SKM-1 (cell line): ENCODE measurements at regions not wholly inside any gene's neighbourhood (a gene's known extent, or its start where the extent isn't known, plus 50 kb on each side); places are given as distances from the start of the nearest gene placed in this dataset.

ENCODE experiments used
- DNase-seq: peaks from one replicate; lab custom pipeline; 2025; ENCODE audit not compliant: unreplicated experiment; lab: John Stamatoyannopoulos, UW

DNA sequence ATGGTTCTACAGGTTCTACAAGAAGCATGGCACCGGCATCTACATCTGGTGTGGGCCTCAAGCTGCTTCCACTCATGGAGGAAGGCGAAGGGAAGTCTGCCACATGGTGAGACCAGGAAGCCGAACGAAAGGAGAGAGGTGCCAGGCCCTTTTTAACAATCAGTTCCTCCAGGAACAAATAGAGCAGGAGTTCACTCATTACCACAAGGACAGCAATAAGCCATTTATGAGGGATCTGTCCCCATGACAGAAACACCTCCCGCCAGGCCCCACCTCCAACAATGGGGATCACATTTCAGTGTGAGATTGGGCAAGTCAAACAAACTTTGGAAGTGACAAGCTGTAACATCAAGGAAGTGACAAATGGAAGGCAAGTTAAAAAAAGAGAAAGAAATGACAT lies 95.5 kb upstream of the PTPN3 start:
- DNase-seq = no peak

DNA sequence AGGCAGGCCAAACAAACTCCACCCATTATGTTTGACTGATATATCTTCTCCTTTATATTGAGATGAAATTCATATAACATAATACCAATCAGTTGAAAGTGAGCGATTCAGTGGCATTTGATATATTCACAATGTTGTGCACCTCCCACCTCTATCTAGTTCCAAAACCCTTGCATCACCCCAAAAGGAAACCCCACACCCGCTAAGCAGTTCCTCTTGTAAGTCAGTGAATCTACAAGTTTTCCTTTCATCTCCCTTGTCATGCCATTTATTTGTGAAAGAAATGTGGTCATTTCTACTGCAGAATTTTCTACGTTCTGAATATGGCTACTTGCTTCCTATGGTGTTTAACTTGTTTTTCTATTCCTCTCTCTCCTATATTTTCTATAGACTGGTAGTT lies 99.4 kb upstream of the PTPN3 start:
- no peak for DNase-seq

DNA sequence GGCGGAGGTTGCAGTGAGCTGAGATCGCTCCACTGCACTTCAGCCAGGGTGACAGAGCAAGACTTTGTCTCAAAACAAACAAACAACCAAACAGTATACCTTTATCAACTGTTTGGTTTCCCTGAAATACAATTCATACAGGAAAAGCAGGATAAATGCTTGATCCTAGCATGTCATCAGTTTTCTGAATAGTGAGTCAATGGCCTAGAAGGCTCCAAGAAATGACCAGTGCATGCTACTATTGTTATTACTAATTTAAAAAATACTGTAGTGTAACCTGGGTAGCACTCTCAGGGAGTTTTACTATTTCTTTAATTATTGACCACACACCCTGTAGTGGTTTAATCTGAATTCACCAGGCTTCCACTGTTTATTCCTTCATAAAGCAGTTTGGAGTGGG lies 101.0 kb upstream of the PTPN3 start:
- DNase-seq = no peak

DNA sequence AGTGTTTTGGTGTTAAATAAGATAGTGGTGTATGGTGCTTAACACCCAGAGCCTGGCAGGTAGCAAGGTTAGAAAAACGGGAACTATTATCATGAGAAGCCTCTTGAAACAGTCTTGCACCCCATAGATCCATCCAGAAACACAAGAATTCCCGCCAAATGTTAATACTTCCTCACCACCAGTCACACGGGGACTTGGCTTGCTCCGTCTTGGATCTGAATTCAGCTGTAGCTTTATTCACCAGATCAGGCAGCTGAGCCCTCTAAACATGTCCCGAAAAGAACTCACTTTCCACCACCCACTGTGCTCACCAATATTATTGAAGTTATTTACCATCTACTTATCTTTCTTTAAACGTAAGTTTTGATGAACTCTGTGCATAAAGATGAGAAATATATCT lies 101.6 kb upstream of the PTPN3 start:
- DNase-seq = no peak

DNA sequence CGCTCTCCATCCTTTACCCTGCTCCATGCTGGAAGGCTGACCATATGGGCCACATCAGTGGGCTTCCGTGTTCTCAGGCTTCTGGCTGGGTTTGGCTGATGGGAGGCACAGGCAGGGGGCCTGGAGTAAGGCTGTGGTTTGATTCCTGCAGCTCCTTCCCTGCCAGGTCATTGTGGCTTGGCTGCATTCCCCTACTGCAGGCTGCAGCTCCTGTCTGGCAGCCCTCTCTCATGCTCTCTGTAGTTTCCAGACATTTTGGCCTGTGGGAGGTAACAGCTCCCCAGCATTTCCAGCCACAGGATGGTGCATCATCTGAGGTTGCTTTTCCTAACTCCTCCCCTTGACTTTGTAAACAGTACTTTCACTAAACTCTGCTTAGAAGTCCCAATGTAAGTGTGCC lies 102.0 kb upstream of the PTPN3 start:
- DNase-seq = no peak

DNA sequence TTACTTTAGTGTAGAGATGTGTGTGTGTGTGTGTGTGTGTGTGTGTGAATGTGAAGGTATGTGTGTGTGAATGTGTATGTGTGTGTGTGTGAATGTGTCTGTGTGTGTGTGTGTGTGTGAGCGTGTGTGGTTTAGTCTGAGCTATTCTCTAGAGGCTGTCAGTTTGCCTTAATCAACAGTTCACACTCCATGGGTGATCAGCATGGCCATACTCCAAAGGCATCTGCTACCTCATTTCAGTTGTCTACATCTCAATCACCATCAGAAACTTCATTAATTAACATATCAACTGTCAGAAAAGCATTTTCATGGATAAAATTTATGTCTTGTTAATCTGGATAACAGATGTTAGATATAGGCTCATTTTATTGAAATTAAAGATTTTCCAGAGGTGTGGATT lies 103.1 kb upstream of the PTPN3 start:
- no peak for DNase-seq

DNA sequence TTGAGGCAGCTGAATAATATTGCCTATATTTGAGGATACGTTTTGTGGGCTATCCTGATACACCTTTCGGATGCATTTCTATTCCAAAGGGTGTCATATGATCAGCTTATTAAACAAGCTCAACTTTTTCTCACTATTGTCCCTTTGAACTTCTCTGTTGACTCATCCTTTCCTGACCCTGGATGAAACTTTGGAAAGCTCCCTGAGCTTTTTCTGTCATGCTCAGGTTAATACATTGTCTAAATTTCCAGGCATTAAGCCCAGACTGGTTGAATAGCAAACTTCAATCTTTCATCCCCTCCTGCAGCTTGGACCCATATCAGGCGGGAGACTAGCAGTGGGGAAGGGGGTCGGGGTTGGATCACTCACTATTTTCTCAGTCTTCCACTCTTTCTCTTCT lies 104.9 kb upstream of the PTPN3 start:
- DNase-seq = no peak

DNA sequence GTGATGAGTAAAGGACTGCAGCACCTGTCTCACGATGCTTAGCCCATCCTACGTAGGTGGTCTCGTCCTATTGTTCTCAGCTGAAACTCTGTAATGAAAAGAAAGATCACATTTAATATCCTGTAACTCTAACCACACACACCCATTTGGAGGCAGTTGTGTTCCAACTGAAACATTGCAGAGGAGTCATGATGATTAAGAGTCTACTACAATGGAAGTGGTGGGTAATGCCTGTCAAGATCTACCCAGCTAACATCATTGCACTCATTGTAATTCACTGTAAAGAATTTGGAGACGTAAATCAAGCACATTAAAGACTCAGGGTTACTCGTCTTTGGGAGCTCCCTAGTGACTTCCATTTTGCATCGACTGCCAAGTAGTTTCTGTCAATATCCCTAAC lies 106.0 kb upstream of the PTPN3 start:
- no peak for DNase-seq

DNA sequence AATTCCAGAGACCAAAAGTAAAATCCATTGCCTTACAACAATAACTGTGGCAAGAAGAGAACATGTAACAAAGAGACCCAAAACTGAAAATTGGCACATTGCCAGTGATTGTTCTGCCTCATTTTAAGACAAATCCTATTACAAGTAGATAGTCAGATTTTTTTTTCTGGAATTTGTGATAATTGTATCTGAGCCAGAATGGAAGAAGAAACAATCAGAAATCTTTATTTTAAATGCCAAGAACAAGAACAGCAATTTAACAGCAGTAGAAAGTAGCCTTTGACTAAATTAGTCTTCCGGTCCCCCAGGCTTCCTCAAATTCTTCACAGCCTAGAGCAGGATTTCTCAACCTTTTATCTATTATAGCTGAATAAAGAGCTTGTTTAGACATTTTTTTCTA lies 106.7 kb upstream of the PTPN3 start:
- DNase-seq = no peak

DNA sequence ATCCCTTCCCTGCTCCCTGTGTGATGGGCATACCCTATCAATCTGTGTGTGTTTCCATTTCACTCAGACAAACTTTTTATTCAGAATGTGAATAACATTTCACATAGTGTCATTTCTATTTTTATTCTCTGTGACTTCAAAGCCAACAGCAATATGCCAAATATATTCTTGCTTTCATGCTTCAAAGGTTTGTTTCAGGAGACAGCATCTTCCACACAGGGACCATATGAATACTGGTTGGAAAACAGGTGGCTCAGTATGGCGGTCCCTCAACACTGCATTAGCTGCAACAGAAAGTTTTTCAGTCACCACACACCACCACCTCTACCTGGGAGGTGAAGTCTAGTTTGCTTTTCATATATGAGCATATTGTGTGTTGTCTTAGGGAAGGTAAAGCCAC lies 111.0 kb upstream of the PTPN3 start:
- no peak for DNase-seq

DNA sequence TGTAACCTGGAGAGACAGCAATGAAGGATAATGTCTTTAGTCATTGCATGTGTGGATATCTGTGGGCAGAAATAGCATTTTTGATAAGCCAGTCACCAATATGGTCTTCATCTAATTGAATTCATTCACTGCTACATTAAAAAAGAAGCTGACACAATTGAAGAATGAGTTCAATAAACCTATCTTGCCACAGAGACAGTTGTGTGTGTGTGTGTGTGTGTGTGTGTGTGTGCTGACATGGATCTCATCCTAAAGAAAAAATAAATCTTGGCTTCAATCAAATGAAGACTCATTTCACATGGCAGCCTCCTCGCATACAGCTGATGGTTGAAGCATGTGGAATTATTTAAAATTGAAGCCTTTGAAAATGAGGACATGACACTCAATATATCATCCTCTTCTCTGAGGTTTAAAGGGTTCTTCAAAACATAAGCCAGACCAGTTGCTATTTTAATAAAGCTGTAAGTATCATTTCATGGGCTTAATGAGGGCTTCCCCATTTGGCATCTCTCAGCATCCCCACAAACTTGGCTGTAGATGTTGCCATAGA lies 118.5 kb upstream of the PTPN3 start:
- DNase-seq = no peak

DNA sequence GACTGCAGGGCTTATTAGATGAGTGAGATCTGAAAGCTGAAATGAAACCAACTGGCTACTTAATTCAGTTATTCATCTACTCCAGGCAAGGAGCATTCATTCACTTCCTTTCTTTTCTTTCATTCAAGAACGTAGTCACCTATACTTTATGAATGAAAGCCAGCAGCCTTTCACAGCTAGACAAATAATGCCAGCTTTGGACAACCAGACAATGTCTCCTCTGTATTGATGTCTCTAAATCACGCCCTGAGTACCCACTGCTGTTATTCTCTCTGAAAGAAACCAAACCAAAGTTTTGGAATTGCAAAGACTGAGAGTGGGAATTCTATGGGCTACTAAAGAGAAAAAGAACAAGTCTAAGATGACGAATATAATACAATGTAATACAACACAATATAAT lies 121.2 kb upstream of the PTPN3 start:
- no peak for DNase-seq

DNA sequence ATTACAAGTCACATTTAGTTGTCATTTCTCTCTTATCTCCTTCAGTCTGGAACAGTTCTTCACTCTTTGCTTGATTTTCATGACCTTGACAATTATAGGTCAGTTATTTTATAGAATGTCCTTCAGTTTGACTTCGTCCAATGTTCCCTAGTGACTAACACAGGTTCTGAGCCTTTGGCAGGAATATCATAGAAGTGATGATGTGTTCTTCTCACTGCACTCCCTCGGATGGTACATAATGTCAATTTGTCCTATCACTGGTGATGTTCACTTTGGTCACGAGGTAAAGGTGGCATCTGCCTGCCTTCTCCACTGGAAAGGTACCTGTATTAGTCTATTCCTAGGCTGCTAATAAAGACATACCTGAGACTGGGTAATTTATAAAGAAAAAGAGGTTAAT lies 126.0 kb upstream of the PTPN3 start:
- no peak for DNase-seq

DNA sequence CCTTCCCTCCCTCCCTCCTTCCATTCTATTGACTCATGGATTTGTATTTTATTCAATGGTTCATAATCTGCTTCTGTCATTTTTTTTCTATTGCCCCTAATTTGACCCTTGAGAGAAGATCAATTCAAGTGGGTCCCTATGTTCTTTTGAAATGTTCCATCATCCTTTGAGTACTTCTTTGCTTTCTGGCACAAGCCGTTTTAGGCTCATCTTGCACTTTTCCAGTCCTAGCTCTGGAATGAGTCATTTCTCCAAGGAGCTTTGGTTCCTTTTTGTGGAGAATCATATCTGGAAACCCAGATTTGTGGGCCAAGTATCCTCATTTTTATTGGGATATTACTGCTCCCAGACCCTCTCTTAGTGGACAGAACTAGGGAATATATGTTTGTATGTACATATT lies 126.8 kb upstream of the PTPN3 start:
- DNase-seq = no peak

DNA sequence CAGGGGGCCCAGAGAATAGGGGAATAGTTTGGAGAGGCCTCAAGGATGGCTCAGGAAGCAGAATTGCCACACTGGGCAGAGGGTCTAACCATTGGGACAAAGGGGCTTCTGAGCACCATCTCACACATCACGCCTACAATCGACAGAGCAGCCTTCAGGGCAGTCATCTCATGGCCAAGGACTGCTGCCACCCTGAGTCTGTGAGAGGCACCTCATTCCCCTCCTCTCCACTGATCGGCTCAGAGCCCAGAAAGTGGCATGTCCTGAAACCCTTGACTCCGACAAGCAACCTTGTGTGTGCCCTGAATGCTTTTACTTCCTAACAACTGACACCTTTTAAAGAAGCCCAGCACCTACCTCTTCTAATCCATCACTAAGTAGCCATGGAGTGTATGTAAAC lies 128.9 kb upstream of the PTPN3 start:
- no peak for DNase-seq

DNA sequence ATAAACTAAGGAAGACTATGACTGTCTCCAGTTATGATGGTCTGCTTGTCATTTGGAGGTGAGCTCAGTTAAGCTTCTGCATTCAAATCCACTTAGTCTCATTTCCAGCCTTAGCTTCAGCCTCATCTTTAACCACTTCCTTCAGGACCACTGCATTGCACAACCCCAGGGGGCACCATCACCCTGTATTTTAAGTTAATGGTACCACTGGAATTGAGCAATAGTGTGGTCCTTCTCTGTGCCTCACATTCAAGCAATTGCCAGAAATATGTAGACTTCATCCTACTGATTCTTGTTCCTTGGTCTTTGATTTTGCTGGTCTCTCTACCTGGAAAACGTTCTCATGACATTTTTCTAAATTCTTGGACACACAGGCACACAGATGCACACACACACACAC lies 131.5 kb upstream of the PTPN3 start:
- DNase-seq = no peak

DNA sequence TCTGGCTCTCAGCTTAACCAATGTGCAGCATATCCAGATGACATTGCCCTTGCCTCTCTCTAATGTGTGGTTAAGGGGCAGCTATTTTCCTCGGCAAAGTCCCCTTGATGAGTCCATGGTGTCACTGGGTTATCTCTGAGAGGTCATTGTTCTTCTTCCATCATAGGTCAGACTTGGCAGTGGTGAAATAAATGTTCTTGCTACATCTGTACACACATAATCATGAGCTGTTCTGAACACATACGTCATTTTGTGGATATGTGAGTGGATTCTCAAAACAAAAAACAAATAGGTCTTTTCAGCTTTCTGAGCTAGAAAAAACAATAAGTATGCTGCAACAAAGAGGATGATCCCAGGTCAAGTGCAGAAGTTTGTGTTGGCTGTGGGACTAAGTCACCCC lies 134.7 kb upstream of the PTPN3 start:
- no peak for DNase-seq

DNA sequence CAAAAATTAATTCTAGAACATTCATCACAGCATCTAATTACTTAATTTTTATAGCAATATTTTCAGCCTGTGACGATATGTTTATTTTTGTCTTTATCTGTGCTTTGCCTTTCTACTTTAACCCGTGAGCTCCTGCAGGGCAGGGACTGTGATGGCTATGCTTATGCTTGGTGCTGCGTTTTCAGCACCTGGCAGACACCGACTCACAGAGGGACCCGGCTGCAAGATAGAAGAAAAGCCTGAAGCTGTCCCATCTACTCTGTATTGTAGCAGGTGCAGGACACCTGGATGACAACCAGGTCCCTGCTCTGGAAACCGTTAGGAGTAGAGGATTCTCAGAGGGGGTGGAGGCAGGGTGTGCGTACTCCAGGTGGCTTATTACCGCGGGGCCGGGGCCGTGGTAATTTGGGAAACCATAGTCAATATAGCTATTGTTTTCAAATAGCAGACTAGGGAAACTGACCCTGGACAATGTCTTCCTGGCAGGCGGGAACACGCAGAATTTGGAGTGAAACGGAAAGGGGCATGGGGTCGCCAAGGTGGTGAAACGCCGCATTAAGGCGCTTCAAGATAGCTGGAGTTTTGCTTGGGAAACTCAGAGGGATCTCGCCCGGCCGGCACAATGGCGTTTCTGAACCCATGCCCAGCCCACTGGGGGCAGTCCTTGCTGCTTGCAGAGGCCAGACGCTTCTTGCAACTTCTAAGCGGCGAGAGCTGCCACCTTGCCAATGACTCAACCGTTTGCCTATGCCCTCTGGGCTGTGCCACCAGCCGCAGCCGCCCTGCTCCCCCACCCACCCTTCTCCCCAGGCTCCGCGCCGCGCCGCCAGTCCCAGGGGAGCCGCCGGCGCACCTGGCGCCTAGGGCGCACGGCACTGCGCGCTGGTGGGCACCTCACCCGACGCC lies 140.1 kb upstream of the PALM2AKAP2 start:
- DNase-seq = no peak

DNA sequence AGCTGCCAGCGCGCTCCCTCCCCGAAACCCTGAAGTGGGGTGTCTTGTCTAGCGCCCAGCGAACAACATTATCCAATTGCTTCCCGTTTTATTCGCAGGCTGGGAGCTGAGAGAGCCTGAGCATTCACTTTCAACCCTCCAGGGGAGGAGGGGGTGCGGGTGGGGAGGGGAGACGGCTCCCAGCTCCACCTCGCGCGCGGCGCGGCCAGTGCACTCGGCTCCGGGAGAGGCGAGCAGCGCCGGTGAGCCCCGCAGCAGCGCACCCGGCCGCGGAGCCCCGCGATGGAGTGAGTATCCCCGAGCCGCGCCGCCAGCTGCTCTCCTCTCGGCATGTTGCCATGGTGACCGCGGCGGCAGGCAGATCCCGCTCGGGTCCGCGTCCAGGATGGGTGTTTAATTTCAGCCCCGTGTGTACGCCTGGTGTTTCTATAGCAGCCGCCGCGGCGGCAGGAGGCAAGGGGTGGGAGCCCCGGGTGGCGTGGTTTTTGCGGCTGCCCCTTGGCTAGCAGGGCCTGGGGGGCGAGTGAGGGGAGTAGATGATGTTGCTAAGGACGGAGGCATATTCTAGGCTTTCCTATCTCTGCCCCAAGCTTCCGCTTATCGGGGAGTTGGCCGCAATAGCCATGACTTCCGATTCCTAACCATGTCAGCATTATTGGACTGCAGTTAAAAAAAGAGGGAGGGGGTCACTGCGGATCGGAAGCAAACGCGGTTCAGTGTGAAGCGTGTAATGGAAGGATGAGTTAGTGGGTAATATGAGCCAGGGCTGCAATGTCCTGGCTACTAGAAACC lies 139.2 kb upstream of the PALM2AKAP2 start:
- DNase-seq = no peak

DNA sequence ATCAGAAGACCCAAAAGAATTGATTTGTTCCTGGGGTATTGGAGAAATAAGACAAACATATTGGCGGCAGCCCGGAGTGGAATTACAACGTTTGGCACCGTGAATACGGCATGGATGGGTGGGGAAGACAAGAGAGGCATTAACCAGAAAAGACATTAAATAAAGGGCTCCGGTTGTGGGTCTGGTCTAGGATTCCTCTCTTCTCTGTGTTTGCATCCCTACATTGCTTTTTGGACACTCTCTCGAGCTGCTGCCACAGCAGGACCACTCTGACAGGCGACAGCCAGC lies 138.7 kb upstream of the PALM2AKAP2 start:
- no peak for DNase-seq

DNA sequence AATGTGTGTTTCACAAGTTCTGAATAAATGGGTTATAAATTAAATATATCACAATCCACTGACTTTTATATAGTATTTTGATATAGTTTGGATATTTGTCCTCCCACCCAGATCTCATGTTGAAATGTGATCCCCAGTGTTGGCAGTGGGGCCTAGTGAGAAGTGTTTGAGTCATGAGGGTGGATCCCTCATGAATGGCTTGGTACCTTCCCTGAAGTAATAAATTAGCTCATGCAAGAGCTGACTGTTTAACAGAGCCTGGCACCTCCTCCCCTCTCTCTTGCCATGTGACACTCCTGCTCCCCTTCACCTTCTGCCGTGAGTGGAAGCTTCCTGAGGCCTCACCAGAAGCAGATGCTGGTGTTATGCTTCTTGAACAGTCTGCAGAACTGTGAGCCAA lies 127.9 kb upstream of the PALM2AKAP2 start:
- DNase-seq = no peak

DNA sequence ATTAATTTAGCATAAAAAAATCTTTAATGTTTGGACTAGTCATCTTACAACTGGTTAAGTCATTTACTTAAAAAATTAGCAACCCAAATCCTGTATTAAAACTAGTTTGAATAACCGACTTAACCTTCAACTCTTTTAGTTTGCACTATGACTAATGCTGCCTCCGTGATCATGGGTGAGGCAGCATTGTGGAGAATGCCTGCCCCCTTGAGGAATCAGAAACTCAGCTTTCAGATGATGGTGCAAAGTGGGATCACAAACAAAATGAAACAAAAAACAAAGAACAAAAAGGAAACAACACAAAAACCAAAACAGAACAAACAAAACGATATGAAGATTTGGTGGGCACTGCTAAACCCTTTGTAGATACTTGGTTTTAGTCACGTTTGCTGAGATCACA lies 127.0 kb upstream of the PALM2AKAP2 start:
- no peak for DNase-seq
